NCI-H774 (cell line): ENCODE measurements at regions not wholly inside any gene's neighbourhood (a gene's known extent, or its start where the extent isn't known, plus 50 kb on each side); places are given as distances from the start of the nearest gene placed in this dataset.
"Not testable (repeated sequence)": the region's sequence is repeated elsewhere in the genome, so short reads cannot be mapped to it uniquely, and the experiment has no call there.

ENCODE experiments used
- DNase-seq: peaks from one replicate; lab custom pipeline; 2025; lab: John Stamatoyannopoulos, UW

DNA sequence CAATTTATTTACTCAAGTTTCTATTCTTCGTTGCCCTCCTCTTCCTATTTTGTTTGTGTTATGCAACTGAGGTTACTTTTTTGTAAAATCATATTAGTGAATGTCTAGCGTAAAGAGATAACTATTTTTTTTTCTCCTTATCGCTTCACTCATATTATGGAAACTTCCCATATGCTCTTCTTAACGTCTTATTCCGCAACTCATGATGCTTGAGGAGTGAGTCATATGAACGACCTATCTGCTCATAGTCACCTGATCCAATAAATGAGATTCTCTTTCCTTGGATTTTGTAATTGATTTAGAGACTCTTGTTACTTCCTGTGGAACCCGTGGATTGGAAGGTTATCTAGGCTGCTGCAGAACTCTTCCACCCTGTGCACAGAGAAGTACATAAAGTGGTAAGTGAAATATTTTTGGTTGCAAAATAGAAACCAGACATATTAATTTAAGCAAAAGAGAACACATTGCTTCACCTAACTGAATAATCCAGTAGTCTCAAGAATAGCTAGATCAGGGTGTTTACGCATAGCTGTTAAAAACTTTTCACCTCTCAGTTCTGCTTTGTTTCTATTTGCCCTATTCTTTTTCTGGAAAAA is 719.3 kb upstream of the SGO1 start:
- DNase-seq: no peak

DNA sequence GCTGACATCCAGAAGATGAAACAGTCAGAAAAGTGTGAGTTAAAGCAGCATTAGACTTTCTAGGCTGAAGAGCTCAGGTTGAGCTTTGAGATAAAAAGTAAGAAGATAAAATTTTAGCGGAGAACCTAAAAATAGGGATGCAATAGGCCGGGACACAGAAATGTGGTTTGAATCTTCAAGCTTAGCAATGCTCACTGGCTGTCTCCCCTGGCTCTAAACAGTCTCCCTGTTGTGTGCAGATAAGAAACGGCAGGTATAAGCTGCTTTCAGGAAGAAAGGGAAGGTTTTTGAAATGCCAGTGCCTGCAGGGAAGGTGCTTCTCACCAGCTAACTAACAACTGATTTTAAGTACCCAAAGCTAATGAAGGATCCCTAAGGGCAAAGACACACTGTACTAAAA is 718.7 kb upstream of the SGO1 start:
- no peak for DNase-seq

- no peak for DNase-seq
Measured at GRCh38 chr3:20898962-20899361, 713.0 kb upstream of the SGO1 start.

DNA sequence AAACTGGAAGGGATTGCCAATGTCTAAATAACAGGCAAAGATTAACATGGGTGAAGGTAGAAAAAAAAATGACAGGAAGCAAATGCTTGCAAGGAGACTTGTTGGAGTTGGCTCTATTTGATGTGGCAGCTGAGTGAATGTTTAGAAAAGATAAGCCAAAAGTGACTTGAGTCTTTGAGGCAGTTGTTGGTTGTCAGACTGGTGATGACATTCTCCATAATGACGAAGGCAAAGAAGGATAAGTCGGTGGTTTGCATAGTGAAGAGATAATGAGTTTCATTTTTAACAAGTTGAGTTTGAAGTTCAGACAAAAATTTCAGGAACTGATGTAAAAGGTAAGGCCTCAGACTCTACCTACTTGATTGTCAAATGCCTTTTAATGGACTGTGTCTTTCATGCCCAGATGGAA is 704.1 kb upstream of the SGO1 start:
- no peak for DNase-seq

- DNase-seq: no peak
Measured at GRCh38 chr3:20878691-20879090, 692.7 kb upstream of the SGO1 start.

GRCh38 chr3:20873235-20873634 is 687.2 kb upstream of the SGO1 start:
- DNase-seq: no peak

- no peak for DNase-seq
Measured at GRCh38 chr3:20870106-20870899, 684.3 kb upstream of the SGO1 start.

DNA sequence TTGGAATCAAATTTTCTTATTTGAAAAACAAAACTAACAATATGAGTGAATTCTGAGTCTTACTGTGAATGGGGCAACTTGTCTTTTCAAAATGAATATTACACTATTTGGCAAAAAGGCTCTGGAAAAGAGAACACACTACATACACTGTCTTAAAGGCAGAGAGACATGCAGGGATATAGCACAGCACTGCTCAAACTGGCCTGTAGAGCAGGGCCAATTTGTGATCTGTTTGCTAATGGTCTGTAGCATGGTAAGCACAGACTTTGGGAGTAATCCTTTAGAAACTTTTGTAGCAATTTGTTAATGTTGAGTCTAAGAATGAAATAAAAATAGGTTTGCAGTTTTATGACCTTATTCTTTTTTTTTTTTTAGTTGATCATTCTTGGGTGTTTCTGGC is 679.8 kb upstream of the SGO1 start:
- no peak for DNase-seq

- DNase-seq: no peak
Measured at GRCh38 chr3:20861454-20861853, 675.4 kb upstream of the SGO1 start.

DNA sequence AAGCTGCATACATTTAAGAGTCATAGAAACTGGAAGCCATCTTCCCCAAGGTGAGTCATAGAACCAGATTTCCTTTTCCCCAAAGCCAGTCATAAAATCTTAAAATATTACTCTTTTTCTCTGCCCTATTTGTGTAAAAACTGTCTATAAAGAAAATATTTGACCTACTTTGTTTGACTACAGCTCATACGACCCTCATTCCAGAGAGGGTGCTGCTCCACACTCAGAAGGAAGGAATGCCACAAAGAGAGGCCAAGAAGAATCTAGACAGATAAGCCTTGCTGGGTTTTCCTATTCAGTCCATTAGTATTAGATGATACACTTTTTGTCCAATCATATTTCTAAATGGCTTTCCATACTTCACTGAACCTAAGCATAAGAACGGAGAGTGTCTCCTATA is 671.6 kb upstream of the SGO1 start:
- no peak for DNase-seq

GRCh38 chr3:20853890-20854289 is 667.9 kb upstream of the SGO1 start:
- no peak for DNase-seq

DNA sequence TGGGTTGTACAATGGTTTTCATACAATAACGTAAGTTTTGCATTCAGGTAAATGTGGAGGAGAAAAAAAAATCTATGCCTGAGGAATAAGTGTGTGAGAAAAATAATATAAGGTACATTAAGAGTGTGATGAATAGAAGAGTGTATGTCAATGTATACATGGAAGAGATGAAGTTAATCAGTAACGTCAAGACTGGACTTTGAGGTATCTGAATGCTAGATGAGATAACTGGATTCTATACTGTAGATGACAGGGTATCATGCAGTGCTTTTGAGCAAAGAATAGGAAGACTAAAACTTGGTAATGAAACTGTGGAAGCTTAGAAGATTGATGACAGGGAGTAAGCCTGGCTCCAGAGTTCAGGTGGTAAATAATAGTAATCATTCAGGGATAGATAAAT is 666.7 kb upstream of the SGO1 start:
- DNase-seq: no peak

- DNase-seq: no peak
Measured at GRCh38 chr3:20849975-20850374, 664.0 kb upstream of the SGO1 start.

DNA sequence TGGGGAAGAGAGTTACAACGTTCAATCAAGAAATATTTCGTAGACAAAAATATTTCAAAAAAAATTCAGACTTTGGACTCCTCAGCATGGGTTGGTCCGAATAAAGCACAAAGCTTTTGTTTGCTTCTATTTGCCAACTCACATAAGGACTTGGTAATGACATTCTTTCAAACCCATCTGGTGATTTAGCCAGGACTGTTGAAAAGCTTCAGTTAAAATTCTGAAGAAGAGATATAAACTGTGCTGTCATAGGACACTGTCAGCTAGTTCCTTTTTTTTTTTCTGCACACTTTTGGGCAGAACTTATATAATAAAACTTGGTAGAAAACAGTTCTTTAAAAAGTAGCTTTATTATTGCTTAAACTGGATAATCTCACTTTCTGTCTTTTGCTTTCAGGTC is 660.8 kb upstream of the SGO1 start:
- DNase-seq: no peak

- DNase-seq: peak; percentile 10
Measured at GRCh38 chr3:20846066-20846465, 660.1 kb upstream of the SGO1 start.

DNA sequence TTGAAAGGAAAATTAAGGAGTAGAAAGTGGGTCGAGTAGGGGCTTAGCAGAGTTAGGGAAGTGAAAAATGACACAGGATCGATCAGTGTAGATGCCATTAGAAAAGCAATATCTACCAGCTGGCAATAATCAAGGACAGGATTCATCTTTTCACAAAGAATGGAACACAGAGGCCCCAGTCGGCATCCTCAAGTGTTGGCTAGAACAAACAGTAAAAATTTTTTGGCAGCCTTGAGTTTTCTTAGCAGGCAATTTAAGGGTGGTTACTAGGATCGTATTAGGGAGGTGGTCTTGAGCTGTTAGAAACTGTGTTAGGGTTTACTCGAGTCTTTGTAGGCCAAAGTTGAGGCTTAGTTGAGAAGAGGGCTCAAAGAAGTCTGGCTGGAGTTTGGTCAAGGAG is 658.8 kb upstream of the SGO1 start:
- DNase-seq: no peak

DNA sequence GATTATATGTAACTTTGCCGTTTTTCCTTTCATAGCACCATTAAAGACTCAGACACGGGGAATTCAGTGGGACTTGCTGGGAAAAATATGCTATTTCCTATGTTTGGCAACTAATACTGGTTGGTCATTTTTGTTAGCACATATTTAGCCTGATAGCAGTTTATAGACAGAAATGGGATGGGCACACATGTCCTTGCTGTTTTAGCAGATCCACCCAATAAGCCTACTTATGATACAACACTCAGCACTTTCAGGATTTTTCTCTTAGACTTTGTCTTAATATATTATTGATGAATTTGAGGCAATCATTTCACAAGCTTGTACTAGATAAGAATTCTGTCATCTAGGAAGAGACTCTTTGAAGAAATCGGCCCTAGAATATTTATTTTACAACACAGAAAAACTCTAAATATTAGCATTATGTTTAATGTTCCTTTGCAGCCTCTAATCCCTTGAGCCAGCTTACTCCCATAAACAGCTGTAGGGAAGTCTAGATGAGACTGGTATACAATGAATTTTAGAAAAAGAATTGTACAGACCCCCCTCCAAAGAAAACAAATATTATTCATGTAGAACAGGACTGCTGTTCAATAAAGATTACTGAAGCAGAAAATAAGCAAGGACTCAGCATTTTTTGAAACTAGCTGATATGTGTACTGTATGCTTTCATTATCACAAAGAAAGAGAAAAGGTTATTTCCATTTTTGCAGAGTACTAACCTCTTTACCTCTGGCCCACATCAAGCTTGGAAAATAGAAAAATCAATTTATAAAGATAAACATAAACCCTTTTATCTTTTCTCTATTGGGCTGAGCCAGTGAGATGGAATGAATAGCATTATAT is 656.8 kb upstream of the SGO1 start:
- DNase-seq: no peak

- DNase-seq: no peak
Measured at GRCh38 chr3:20842002-20842401, 656.0 kb upstream of the SGO1 start.

GRCh38 chr3:20837676-20838302 is 651.8 kb upstream of the SGO1 start:
- peak; percentile 63 for DNase-seq

DNA sequence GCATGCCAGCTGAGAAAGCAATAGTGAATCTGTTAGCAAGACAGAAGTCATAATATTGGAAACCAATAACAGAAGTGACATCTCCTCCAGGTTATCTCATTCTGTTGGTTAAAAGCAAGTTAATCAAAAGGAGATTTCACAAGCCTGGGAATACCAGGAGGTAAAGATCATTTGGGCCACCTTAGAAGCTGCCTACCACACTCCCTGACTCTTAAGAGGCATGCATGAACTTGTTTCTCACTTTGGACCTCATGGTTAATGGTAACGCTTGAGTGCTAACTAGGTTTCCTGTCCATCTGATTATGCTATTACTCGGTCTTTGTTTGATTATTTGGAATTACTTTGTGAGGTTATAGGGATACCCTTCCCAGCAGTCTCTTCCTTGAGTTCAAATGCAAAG is 650.8 kb upstream of the SGO1 start:
- no peak for DNase-seq

- no peak for DNase-seq
Measured at GRCh38 chr3:20832963-20833362, 647.0 kb upstream of the SGO1 start.

DNA sequence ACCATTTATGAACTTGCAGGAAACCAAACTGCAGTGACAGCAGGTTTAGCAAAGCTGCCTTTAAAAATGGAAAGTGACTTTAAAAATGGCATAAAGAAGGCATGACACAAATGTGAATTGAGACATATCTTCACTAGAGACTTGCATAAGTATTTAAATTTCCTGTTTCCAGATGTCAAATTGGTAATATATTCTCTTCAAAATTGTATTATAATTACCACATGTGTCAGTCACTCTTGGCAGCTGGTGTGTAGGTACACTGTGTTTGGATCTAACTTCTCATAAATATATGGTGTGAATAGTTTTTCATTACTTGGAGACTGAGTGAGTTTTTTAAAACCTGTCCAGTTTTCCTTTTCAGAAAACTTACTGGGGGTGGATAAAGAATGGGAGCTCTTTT is 636.2 kb upstream of the SGO1 start:
- DNase-seq: no peak

- DNase-seq: not testable (repeated sequence)
Measured at GRCh38 chr3:20820872-20821271, 634.9 kb upstream of the SGO1 start.
